Gastrocnemius medialis (tissue), 4 donors: ENCODE measurements at regions not wholly inside any gene's neighbourhood (a gene's known extent, or its start where the extent isn't known, plus 50 kb on each side); places are given as distances from the start of the nearest gene placed in this dataset.

Experiments used
- ATAC-seq, 2 donors: fragments of 150-250 bp; one replicate each; pipeline ENCODE4 v1.9.1; 2016
- DNase-seq, 2 donors: peaks; one replicate each; pipeline ENCODE4 v3.0.0-alpha.2; 2019
- H3K27ac ChIP-seq, 4 donors: fragments of 200-600 bp; sonication (generic); 1 replicate in 1 of 4; 2 replicates in 3 of 4; pipeline ENCODE4 v1.5.1; 2016 to 2018; ENCODE audit warnings: mild to moderate bottlenecking in 2 of 4, moderate library complexity in 1 of 4
- H3K27me3 ChIP-seq, 3 donors: fragments of 200-600 bp; sonication (generic) in 2 of 3; 1 replicate in 1 of 3; 2 replicates in 2 of 3; pipeline versions ENCODE4 v1.5.1 to v1.6.0; 2016 to 2019; ENCODE audit warnings: mild to moderate bottlenecking in 1 of 3, moderate library complexity in 1 of 3
- H3K36me3 ChIP-seq, 2 donors: fragments of 200-600 bp; sonication (generic) in 1 of 2; one replicate each; pipeline ENCODE4 v1.5.1; 2017 to 2018
- H3K4me1 ChIP-seq, 2 donors: fragments of 200-600 bp; sonication (generic) in 1 of 2; one replicate each; pipeline ENCODE4 v1.5.1; 2016 to 2017; ENCODE audit warnings: mild to moderate bottlenecking in 2 of 2
- H3K4me3 ChIP-seq, 4 donors: fragments of 200-600 bp; sonication (generic) in 3 of 4; 1 replicate in 1 of 4; 2 replicates in 3 of 4; pipeline ENCODE4 v1.5.1; 2016 to 2019; ENCODE audit warnings: mild to moderate bottlenecking in 2 of 4
- H3K9me3 ChIP-seq, 3 donors: fragments of 200-600 bp; sonication (generic) in 2 of 3; 1 replicate in 1 of 3; 2 replicates in 2 of 3; pipeline ENCODE4 v1.5.1; 2016 to 2019
- POLR2A ChIP-seq, 2 donors: fragments of 450-650 bp; IDR thresholded peaks; one replicate each; pipeline ENCODE4 v1.6.1; 2017; ENCODE audit warnings: antibody characterized with exemption in 2 of 2, mild to moderate bottlenecking in 2 of 2, moderate library complexity in 2 of 2
- in situ Hi-C, 4 donors: fragments of 200-750 bp; cut with MboI; loops; one replicate each; pipeline versions ENCODE4 v1.15.0 to v1.8.0; 2017; ENCODE audit warnings: low sequenced_read_pairs in 4 of 4
- intact Hi-C: fragments of 100-400 bp; cut with DNase I; formaldehyde crosslinking; loops from one replicate; pipeline ENCODE4 v1.15.1; 2023; ENCODE audit warnings: low total_unique reads
- TF ChIP-seq, protein P1 (sequence below), 5 experiments: fragments of 450-650 bp in 3 of 5; fragments of 200-600 bp in 2 of 5; sonication (generic) in 2 of 5; IDR thresholded peaks in 4 of 5; conservative IDR thresholded peaks in 1 of 5; 1 replicate in 4 of 5; 2 replicates in 1 of 5; pipeline ENCODE4 v1.5.1; 2016 to 2019; ENCODE audit warnings: antibody characterized with exemption in 5 of 5, mild to moderate bottlenecking in 3 of 5, moderate library complexity in 3 of 5

DNA sequence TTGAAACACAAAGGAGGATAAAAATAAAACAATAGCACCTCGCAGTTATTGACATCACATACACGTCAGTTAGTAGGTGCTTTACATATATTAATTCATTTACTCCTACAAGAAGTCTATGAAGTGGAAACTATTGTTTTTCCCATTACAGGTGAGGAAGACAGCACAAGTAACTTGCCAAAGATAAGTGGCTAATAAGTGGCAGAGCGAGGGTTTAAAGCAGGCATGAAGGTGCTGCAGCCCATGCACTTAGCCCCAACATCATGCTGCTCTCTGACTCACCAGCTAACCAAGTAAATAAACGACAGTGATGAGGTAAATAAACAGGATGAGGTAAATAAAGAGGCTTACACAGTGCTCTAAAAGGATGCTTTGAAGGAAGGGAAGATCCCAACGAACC is 498.6 kb upstream of the ZEB2 start:
- no peak overlapping the region for H3K4me3 ChIP-seq
- H3K36me3 ChIP-seq, result no peaks in the 10 kb centered on the region
- ATAC-seq, result no peak
- intact Hi-C loops, result no loop called here
- H3K27me3 ChIP-seq, result no peaks in the 10 kb centered on the region
- in situ Hi-C loops, result no loop called here
- H3K4me1 ChIP-seq, result no peaks in the 10 kb centered on the region
- no peak for DNase-seq
- TF ChIP-seq POLR2A (IDR thresholded peaks at IDR 0.05), result no peak
- no peak overlapping the region for H3K27ac ChIP-seq
- H3K9me3 ChIP-seq, result no peaks in the 10 kb centered on the region

DNA sequence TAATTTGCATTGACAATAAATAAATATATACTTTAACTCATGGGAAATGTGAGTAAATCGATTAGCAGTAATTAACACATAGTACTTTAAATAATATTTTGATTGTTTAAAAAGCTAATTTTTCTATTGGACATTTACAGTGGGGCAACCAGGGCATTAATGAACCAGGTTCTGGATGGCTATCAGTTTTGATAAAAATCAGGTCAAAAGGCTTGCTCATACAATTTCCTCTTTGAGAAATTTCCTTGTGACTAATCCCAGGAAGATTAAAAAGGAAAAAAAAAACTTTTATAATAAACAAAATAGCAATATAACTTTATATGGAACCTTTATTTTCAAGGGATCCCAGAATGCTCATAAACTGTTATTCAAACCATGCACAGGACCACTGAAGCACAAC is 497.2 kb upstream of the ZEB2 start:
- Histone ChIP-seq H3K27ac (no peak overlapping the region), H3K36me3 (no peaks in the 10 kb centered on the region), H3K9me3 (no peaks in the 10 kb centered on the region), H3K4me3 (no peak overlapping the region), H3K27me3 (no peaks in the 10 kb centered on the region), H3K4me1 (no peaks in the 10 kb centered on the region)
- ATAC-seq (no peak), DNase-seq (no peak)
- no peak for TF ChIP-seq POLR2A (IDR thresholded peaks at IDR 0.05)
- TF ChIP-seq, protein P1, sequence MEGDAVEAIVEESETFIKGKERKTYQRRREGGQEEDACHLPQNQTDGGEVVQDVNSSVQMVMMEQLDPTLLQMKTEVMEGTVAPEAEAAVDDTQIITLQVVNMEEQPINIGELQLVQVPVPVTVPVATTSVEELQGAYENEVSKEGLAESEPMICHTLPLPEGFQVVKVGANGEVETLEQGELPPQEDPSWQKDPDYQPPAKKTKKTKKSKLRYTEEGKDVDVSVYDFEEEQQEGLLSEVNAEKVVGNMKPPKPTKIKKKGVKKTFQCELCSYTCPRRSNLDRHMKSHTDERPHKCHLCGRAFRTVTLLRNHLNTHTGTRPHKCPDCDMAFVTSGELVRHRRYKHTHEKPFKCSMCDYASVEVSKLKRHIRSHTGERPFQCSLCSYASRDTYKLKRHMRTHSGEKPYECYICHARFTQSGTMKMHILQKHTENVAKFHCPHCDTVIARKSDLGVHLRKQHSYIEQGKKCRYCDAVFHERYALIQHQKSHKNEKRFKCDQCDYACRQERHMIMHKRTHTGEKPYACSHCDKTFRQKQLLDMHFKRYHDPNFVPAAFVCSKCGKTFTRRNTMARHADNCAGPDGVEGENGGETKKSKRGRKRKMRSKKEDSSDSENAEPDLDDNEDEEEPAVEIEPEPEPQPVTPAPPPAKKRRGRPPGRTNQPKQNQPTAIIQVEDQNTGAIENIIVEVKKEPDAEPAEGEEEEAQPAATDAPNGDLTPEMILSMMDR (IDR thresholded peaks at IDR 0.05 in 4 of 5, conservative IDR thresholded peaks at IDR 0.05 in 1 of 5), result no peak
- intact Hi-C loops, result no loop called here
- in situ Hi-C loops, result no loop called here

DNA sequence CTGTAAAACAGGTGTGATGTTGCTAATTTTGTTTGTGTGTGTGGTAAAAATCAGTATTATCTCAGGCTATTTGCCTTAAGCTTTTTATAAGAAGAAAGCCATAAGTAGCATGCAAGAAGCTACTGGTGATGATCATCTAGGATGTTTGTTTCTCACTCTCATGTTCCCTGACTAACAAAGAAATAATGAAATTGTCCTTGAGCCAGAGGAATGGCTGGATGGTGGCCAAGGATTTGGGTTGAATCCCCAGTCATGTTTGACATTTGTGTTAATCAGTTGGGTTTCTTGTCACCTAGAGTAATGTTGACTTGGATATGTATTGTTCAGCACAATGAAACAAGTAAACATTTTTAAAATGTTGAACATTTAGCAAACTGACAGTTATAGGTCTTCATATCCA is 496.8 kb upstream of the ZEB2 start:
- intact Hi-C loops, result no loop called here
- Histone ChIP-seq H3K27ac (no peak overlapping the region), H3K27me3 (no peaks in the 10 kb centered on the region), H3K4me1 (no peaks in the 10 kb centered on the region), H3K4me3 (no peak overlapping the region), H3K9me3 (no peaks in the 10 kb centered on the region), H3K36me3 (no peaks in the 10 kb centered on the region)
- DNase-seq, result no peak
- in situ Hi-C loops, result no loop called here
- ATAC-seq, result no peak
- TF ChIP-seq, protein P1 (IDR thresholded peaks at IDR 0.05 in 4 of 5, conservative IDR thresholded peaks at IDR 0.05 in 1 of 5), result no peak
- TF ChIP-seq POLR2A (IDR thresholded peaks at IDR 0.05), result no peak

DNA sequence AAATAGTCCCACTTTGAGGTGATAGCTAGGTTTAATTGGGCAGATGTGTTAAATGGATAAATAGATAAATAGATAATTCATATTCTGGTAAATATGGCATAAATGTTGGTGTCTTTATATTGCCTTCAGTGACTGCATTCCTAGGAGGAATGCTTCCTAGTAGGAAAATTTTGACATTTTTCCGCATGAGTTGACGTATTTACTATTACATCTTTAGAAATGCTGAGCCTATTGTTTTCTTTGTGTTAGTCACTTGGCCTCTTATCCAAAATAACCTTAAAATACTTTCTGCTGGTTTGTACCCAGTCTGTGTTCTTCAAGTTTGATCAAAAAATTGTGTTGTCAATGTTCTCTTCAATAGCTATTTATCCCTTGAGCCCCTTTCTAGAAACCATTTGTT is 495.6 kb upstream of the ZEB2 start:
- TF ChIP-seq, protein P1 (IDR thresholded peaks at IDR 0.05 in 4 of 5, conservative IDR thresholded peaks at IDR 0.05 in 1 of 5), result no peak
- no peak for TF ChIP-seq POLR2A (IDR thresholded peaks at IDR 0.05)
- in situ Hi-C loops (no loop called here), intact Hi-C loops (no loop called here)
- ATAC-seq (no peak), DNase-seq (no peak)
- H3K4me3 ChIP-seq, result no peak overlapping the region
- no peaks in the 10 kb centered on the region for H3K27me3 ChIP-seq
- H3K36me3 ChIP-seq, result no peaks in the 10 kb centered on the region
- no peak overlapping the region for H3K27ac ChIP-seq
- H3K4me1 ChIP-seq, result no peaks in the 10 kb centered on the region
- no peaks in the 10 kb centered on the region for H3K9me3 ChIP-seq

DNA sequence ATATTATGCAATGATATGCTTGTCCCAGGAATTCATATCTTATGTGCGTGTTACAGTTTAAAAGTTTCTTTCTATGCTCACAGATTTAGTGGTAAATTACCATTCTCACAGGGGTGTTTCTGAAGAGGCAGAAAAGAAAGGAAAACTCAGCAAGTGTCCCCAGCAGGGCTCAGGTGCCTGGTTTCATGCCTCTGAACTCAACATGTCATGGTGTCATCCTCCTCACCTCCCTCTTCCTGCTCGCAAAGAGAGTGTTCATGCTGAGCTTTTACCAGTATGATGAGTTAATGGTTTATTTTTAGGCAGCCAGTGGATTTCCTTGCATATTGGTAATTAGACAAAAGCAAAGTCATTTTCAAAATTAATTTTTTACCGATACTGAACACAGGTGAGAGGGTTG is 492.9 kb upstream of the ZEB2 start:
- DNase-seq (no peak), ATAC-seq (peak in 1 of 2 donors; percentile 30)
- no peak overlapping the region for H3K4me3 ChIP-seq
- H3K9me3 ChIP-seq, result no peaks in the 10 kb centered on the region
- H3K27me3 ChIP-seq, result no peaks in the 10 kb centered on the region
- in situ Hi-C loops, result no loop called here
- H3K36me3 ChIP-seq, result no peaks in the 10 kb centered on the region
- intact Hi-C loops, result no loop called here
- TF ChIP-seq POLR2A (IDR thresholded peaks at IDR 0.05), result no peak
- TF ChIP-seq, protein P1 (IDR thresholded peaks at IDR 0.05 in 4 of 5, conservative IDR thresholded peaks at IDR 0.05 in 1 of 5), result no peak
- no peaks in the 10 kb centered on the region for H3K4me1 ChIP-seq
- H3K27ac ChIP-seq, result no peak overlapping the region
